H9 (cell line): ENCODE measurements at regions not wholly inside any gene's neighbourhood (a gene's known extent, or its start where the extent isn't known, plus 50 kb on each side); places are given as distances from the start of the nearest gene placed in this dataset.

Source experiments
- DNase-seq: peaks from one replicate; pipeline ENCODE4 v3.0.0-alpha.2; 2017
- H2AFZ ChIP-seq: one replicate; pipeline ENCODE4 v1.6.1; 2013; ENCODE audit warnings: mild to moderate bottlenecking, low read length, control low read depth, moderate library complexity
- H2AK5ac ChIP-seq: 2 replicates; pipeline ENCODE4 v1.6.1; 2013; ENCODE audit warnings: low read length, control low read depth, mixed read lengths; ENCODE audit not compliant: insufficient read length
- H2BK120ac ChIP-seq: one replicate; pipeline ENCODE4 v1.6.1; 2013; ENCODE audit warnings: low read depth, mild to moderate bottlenecking, low read length, control low read depth, inconsistent platforms; ENCODE audit not compliant: poor library complexity, severe bottlenecking
- H2BK12ac ChIP-seq: 2 replicates; pipeline ENCODE4 v1.6.1; 2013; ENCODE audit warnings: low read length, control low read depth, mixed read lengths, low read depth; ENCODE audit not compliant: insufficient read length
- H2BK15ac ChIP-seq: 2 replicates; pipeline ENCODE4 v1.6.1; 2013; ENCODE audit warnings: low read depth, low read length, control low read depth
- H2BK20ac ChIP-seq: one replicate; pipeline ENCODE4 v1.6.1; 2013; ENCODE audit warnings: low read depth, mild to moderate bottlenecking, low read length, control low read depth, inconsistent platforms; ENCODE audit not compliant: poor library complexity, severe bottlenecking
- H2BK5ac ChIP-seq: 2 replicates; pipeline ENCODE4 v1.6.1; 2013; ENCODE audit warnings: low read length, control low read depth, mixed read lengths; ENCODE audit not compliant: insufficient read length
- H3K14ac ChIP-seq: 2 replicates; pipeline ENCODE4 v1.6.1; 2013; ENCODE audit warnings: low read length, control low read depth; ENCODE audit not compliant: insufficient read depth
- H3K18ac ChIP-seq: 2 replicates; pipeline ENCODE4 v1.6.1; 2013; ENCODE audit warnings: low read depth, mild to moderate bottlenecking, mixed read lengths, low read length, control low read depth; ENCODE audit not compliant: insufficient read length
- H3K23ac ChIP-seq: 2 replicates; pipeline ENCODE4 v1.6.1; 2013; ENCODE audit warnings: low read length, control low read depth, mixed read lengths, low read depth; ENCODE audit not compliant: insufficient read length
- H3K23me2 ChIP-seq: 2 replicates; pipeline ENCODE4 v1.6.1; 2013; ENCODE audit warnings: low read depth, mild to moderate bottlenecking, mixed read lengths, low read length, control low read depth; ENCODE audit not compliant: insufficient read length, poor library complexity, severe bottlenecking
- H3K27ac ChIP-seq: 2 replicates; pipeline ENCODE4 v1.5.1; 2013; ENCODE audit warnings: low read length, control low read depth, mixed read lengths, low read depth; ENCODE audit not compliant: insufficient read length
- H3K27me3 ChIP-seq: 2 replicates; pipeline ENCODE4 v1.6.1; 2013; ENCODE audit warnings: low read length, control low read depth, inconsistent platforms; ENCODE audit not compliant: insufficient read depth
- H3K4ac ChIP-seq: 2 replicates; pipeline ENCODE4 v1.6.1; 2013; ENCODE audit warnings: low read depth, mild to moderate bottlenecking, control low read depth, inconsistent platforms, low read length, moderate library complexity
- H3K4me1 ChIP-seq: 2 replicates; pipeline ENCODE4 v1.6.1; 2013; ENCODE audit warnings: low read length, control low read depth, inconsistent platforms; ENCODE audit not compliant: insufficient read depth
- H3K4me2 ChIP-seq: 2 replicates; pipeline ENCODE4 v1.6.1; 2013; ENCODE audit warnings: low read length, control low read depth, mixed read lengths; ENCODE audit not compliant: insufficient read length, insufficient read depth
- H3K56ac ChIP-seq: 2 replicates; pipeline ENCODE4 v1.6.1; 2013; ENCODE audit warnings: low read depth, mild to moderate bottlenecking, mixed read lengths, low read length, control low read depth; ENCODE audit not compliant: insufficient read length
- H3K79me1 ChIP-seq: 2 replicates; pipeline ENCODE4 v1.6.1; 2013; ENCODE audit warnings: low read depth, mild to moderate bottlenecking, moderate library complexity, low read length, control low read depth, inconsistent platforms; ENCODE audit not compliant: insufficient read depth, poor library complexity, severe bottlenecking
- H3K79me2 ChIP-seq: 2 replicates; pipeline ENCODE4 v1.6.1; 2013; ENCODE audit warnings: low read length, control low read depth, inconsistent platforms; ENCODE audit not compliant: insufficient read depth
- H3K9ac ChIP-seq: 2 replicates; pipeline ENCODE4 v1.6.1; 2013; ENCODE audit warnings: low read length, control low read depth, mixed read lengths; ENCODE audit not compliant: insufficient read length; ENCODE audit errors: extremely low read depth
- H3K9me3 ChIP-seq: one replicate; pipeline ENCODE4 v1.6.1; 2013; ENCODE audit warnings: low read depth, low read length, inconsistent platforms; ENCODE audit not compliant: control insufficient read depth
- H3T11ph ChIP-seq: one replicate; pipeline ENCODE4 v1.6.1; 2013; ENCODE audit warnings: mild to moderate bottlenecking, low read length, control low read depth, inconsistent platforms
- H4K20me1 ChIP-seq: one replicate; pipeline ENCODE4 v1.6.1; 2013; ENCODE audit not compliant: control insufficient read depth, insufficient read length, insufficient read depth
- H4K5ac ChIP-seq: 2 replicates; pipeline ENCODE4 v1.6.1; 2013; ENCODE audit warnings: low read depth, mild to moderate bottlenecking, mixed read lengths, low read length, control low read depth; ENCODE audit not compliant: insufficient read length
- H4K8ac ChIP-seq: replicated peaks from 2 replicates; pipeline ENCODE4 v1.6.1; 2013; ENCODE audit warnings: low read length, control low read depth, mixed read lengths, low read depth; ENCODE audit not compliant: insufficient read length
- H4K91ac ChIP-seq: 2 replicates; pipeline ENCODE4 v1.6.1; 2013; ENCODE audit warnings: low read depth, mild to moderate bottlenecking, moderate library complexity, mixed read lengths, low read length, control low read depth; ENCODE audit not compliant: insufficient read length
- H3K27ac Mint-ChIP-seq, 3 experiments: 2 replicates in 2 of 3; 3 replicates in 1 of 3; pipeline ENCODE4 v1.8.0; 2020 to 2021; ENCODE audit warnings: mixed read lengths in 3 of 3, mild to moderate bottlenecking in 1 of 3, moderate library complexity in 1 of 3
- H3K27me3 Mint-ChIP-seq: 2 replicates; pipeline ENCODE4 v1.8.0; 2021; ENCODE audit warnings: low read depth, mild to moderate bottlenecking, moderate library complexity, mixed read lengths
- H3K36me3 Mint-ChIP-seq, 3 experiments: 2 replicates in 2 of 3; 3 replicates in 1 of 3; pipeline ENCODE4 v1.8.0; 2020 to 2021; ENCODE audit warnings: low read depth in 3 of 3, mixed read lengths in 3 of 3; ENCODE audit not compliant: insufficient read depth in 1 of 3
- H3K4me1 Mint-ChIP-seq, 2 experiments: 2 replicates each; pipeline ENCODE4 v1.8.0; 2020; ENCODE audit warnings: mixed read lengths in 2 of 2
- H3K4me3 Mint-ChIP-seq, 2 experiments: 2 replicates in 1 of 2; 3 replicates in 1 of 2; pipeline ENCODE4 v1.8.0; 2020 to 2021; ENCODE audit warnings: mild to moderate bottlenecking in 2 of 2, mixed read lengths in 2 of 2, moderate library complexity in 1 of 2
- H3K9me3 Mint-ChIP-seq, 2 experiments: 2 replicates in 1 of 2; 3 replicates in 1 of 2; pipeline ENCODE4 v1.8.0; 2020; ENCODE audit warnings: mild to moderate bottlenecking in 2 of 2, mixed read lengths in 2 of 2, moderate library complexity in 1 of 2
- WGBS: extraction: QIAGEN DNeasy Blood & Tissue Kit; methylation state at CpG from one replicate; pipeline ENCODE4 v1.1.7; 2013; ENCODE audit warnings: missing lambda C conversion rate, low lambda C conversion rate, mixed read lengths; ENCODE audit not compliant: insufficient read length; ENCODE audit errors: extremely low coverage; 5-methylcytosine and 5-hydroxymethylcytosine counted together
- TF ChIP-seq, protein P1 (sequence below): fragments of 200-600 bp; sonication (generic); conservative IDR thresholded peaks from 3 replicates; pipeline ENCODE4 v1.8.0; 2021; ENCODE audit warnings: antibody characterized with exemption, mild to moderate bottlenecking

DNA sequence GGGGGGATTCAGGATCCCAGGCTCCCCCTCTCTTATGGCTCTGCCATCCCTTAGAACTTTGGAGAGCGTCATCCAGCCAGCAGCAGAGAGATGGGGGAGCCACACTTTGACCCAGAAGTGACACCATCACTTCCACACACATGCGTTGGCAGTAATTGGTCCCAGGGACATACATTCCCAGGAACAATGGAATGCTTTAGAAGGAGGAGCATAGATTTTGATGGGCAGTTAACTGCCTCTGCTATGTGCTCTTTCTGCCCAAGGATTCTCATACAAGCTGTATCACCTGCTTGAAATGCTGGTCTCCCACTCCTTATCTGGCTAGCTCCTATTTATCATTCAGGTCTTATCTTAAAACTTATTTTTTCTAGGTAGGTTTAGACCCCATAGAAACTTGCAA, 109.0 kb upstream of the RPH3A start:
- Histone ChIP-seq H3K9me3 (no peaks in the 10 kb centered on the region), H3K27ac (no peak overlapping the region), H2AFZ (no peak overlapping the region), H4K8ac (no peak overlapping the region), H4K91ac (no peak overlapping the region), H3T11ph (no peak overlapping the region), H3K56ac (no peak overlapping the region), H3K27me3 (no peaks in the 10 kb centered on the region), H4K5ac (no peak overlapping the region), H3K23ac (no peak overlapping the region), H3K9ac (no peak overlapping the region), H3K79me2 (no peaks in the 10 kb centered on the region), H3K18ac (no peak overlapping the region), H2BK15ac (no peak overlapping the region), H3K79me1 (no peaks in the 10 kb centered on the region), H3K23me2 (no peaks in the 10 kb centered on the region), H2BK120ac (no peak overlapping the region), H2AK5ac (no peak overlapping the region), H3K4me2 (no peak overlapping the region), H4K20me1 (no peaks in the 10 kb centered on the region), H3K14ac (no peak overlapping the region), H3K4ac (no peak overlapping the region), H2BK12ac (no peak overlapping the region), H2BK20ac (no peak overlapping the region), H2BK5ac (no peak overlapping the region), H3K4me1 (no peaks in the 10 kb centered on the region)
- no peaks in the 10 kb centered on the region for H3K9me3 Mint-ChIP-seq
- peaks cover 0 to 8% of the 10 kb centered on the region in 2 experiments; a peak in 2 of 4 replicates for H3K4me1 Mint-ChIP-seq
- no peaks in the 10 kb centered on the region for H3K36me3 Mint-ChIP-seq
- DNase-seq: no peak
- H3K27ac Mint-ChIP-seq: no peak overlapping the region
- no peak overlapping the region for H3K4me3 Mint-ChIP-seq
- peaks cover 32% of the 10 kb centered on the region for H3K27me3 Mint-ChIP-seq
- TF ChIP-seq, protein P1, sequence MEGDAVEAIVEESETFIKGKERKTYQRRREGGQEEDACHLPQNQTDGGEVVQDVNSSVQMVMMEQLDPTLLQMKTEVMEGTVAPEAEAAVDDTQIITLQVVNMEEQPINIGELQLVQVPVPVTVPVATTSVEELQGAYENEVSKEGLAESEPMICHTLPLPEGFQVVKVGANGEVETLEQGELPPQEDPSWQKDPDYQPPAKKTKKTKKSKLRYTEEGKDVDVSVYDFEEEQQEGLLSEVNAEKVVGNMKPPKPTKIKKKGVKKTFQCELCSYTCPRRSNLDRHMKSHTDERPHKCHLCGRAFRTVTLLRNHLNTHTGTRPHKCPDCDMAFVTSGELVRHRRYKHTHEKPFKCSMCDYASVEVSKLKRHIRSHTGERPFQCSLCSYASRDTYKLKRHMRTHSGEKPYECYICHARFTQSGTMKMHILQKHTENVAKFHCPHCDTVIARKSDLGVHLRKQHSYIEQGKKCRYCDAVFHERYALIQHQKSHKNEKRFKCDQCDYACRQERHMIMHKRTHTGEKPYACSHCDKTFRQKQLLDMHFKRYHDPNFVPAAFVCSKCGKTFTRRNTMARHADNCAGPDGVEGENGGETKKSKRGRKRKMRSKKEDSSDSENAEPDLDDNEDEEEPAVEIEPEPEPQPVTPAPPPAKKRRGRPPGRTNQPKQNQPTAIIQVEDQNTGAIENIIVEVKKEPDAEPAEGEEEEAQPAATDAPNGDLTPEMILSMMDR: no peak
- no CpG with 5 or more reads among the region's 2 CpGs for WGBS
